CD4-positive, alpha-beta T cell (primary cell): ENCODE measurements at regions not wholly inside any gene's neighbourhood (a gene's known extent, or its start where the extent isn't known, plus 50 kb on each side); places are given as distances from the start of the nearest gene placed in this dataset.

Experiments
- ATAC-seq: fragments of 200-7000 bp; cut with Tn5 transposase; one replicate; pipeline ENCODE4 v1.10.0; 2022; ENCODE audit warnings: mild to moderate bottlenecking; ENCODE audit not compliant: poor library complexity
- CTCF ChIA-PET: fragments of 350-600 bp; sonication (Branson Sonifier 250); formaldehyde crosslinking; loops from one replicate; lab custom pipeline; 2021; ENCODE audit warnings: antibody characterized with exemption, inconsistent platforms; lab: Charles Lee
- POLR2A ChIA-PET: fragments of 350-600 bp; sonication (Branson Sonifier 250); formaldehyde crosslinking; loops from one replicate; lab custom pipeline; 2021; ENCODE audit warnings: antibody characterized with exemption, inconsistent platforms; lab: Charles Lee
- DNase-seq, 14 experiments: peaks; one replicate each; pipeline ENCODE4 v3.0.0-alpha.2; 2013 to 2020; ENCODE audit warnings: mixed read lengths in 2 of 14
- H3K27ac ChIP-seq, 2 donors: one replicate each; pipeline versions ENCODE4 v1.5.1 to v1.7.0; 2013; ENCODE audit warnings: low read length in 2 of 2, low read depth in 1 of 2, mild to moderate bottlenecking in 1 of 2
- H3K27me3 ChIP-seq, 2 experiments: 1 replicate in 1 of 2; 2 replicates in 1 of 2; pipeline versions ENCODE4 v1.6.1 to v1.7.0; 2013; ENCODE audit warnings: low read length in 2 of 2, control low read depth in 1 of 2, mild to moderate bottlenecking in 1 of 2, moderate library complexity in 1 of 2; ENCODE audit not compliant: insufficient read depth in 2 of 2, control insufficient read depth in 1 of 2
- H3K36me3 ChIP-seq: one replicate; pipeline ENCODE4 v1.6.1; 2013; ENCODE audit warnings: low read length, control low read depth; ENCODE audit not compliant: insufficient read depth
- H3K4me1 ChIP-seq: one replicate; pipeline ENCODE4 v1.6.1; 2013; ENCODE audit warnings: low read length, control low read depth; ENCODE audit not compliant: insufficient read depth
- H3K4me3 ChIP-seq: one replicate; pipeline ENCODE4 v1.5.1; 2013; ENCODE audit warnings: mild to moderate bottlenecking, low read length, moderate library complexity
- H3K9me3 ChIP-seq, 2 experiments: 1 replicate in 1 of 2; 2 replicates in 1 of 2; pipeline versions ENCODE4 v1.6.1 to v1.7.0; 2013; ENCODE audit warnings: low read length in 2 of 2, mild to moderate bottlenecking in 2 of 2, control low read depth in 1 of 2, moderate library complexity in 1 of 2; ENCODE audit not compliant: control insufficient read depth in 1 of 2, insufficient read depth in 1 of 2
- H3K27ac Mint-ChIP-seq: one replicate; pipeline ENCODE4 v1.8.0; 2020; ENCODE audit warnings: mixed read lengths
- H3K27me3 Mint-ChIP-seq: one replicate; pipeline ENCODE4 v1.8.0; 2021; ENCODE audit warnings: mixed read lengths
- H3K36me3 Mint-ChIP-seq: one replicate; pipeline ENCODE4 v1.8.0; 2021; ENCODE audit warnings: low read depth, mixed read lengths
- H3K4me1 Mint-ChIP-seq: one replicate; pipeline ENCODE4 v1.8.0; 2021; ENCODE audit warnings: low read depth, mixed read lengths
- H3K4me3 Mint-ChIP-seq: one replicate; pipeline ENCODE4 v1.8.0; 2020; ENCODE audit warnings: mild to moderate bottlenecking, mixed read lengths
- H3K9me3 Mint-ChIP-seq: one replicate; pipeline ENCODE4 v1.8.0; 2020; ENCODE audit warnings: mixed read lengths
- CTCF ChIP-seq: fragments of 200-600 bp; IDR thresholded peaks from one replicate; pipeline ENCODE4 v1.8.0; 2022; ENCODE audit warnings: antibody characterized with exemption, mild to moderate bottlenecking
- intact Hi-C, 2 experiments: fragments of 100-400 bp; cut with DNase I in 1 of 2; cut with micrococcal nuclease in 1 of 2; formaldehyde crosslinking; loops; one replicate each; pipeline versions ENCODE4 v1.15.1 to v1.9.0; 2023 to 2025; cut with DNase I, micrococcal nuclease

- ChIA-PET CTCF (no interaction called here), POLR2A (no interaction called here)
- H3K9me3 Mint-ChIP-seq, result peaks cover 5% of the 10 kb centered on the region
- Histone ChIP-seq H3K27ac (no peak overlapping the region), H3K4me3 (no peak overlapping the region), H3K4me1 (no peaks in the 10 kb centered on the region), H3K36me3 (no peaks in the 10 kb centered on the region), H3K9me3 (peaks cover 10 to 37% of the 10 kb centered on the region in 2 experiments), H3K27me3 (no peaks in the 10 kb centered on the region)
- H3K27me3 Mint-ChIP-seq, result peaks cover 42% of the 10 kb centered on the region
- DNase-seq, result no peak
- ATAC-seq, result no peak
- no peaks in the 10 kb centered on the region for H3K36me3 Mint-ChIP-seq
- intact Hi-C loops, result no loop called here
- H3K4me1 Mint-ChIP-seq, result no peaks in the 10 kb centered on the region
- H3K27ac Mint-ChIP-seq, result no peak overlapping the region
- no peak for TF ChIP-seq CTCF
- H3K4me3 Mint-ChIP-seq, result no peak overlapping the region
These were observed 157.2 kb upstream of the FOXF1 start for GRCh38 chr16:86353148-86353547.

- DNase-seq (no peak), ATAC-seq (no peak)
- Mint-ChIP-seq H3K4me1 (no peaks in the 10 kb centered on the region), H3K36me3 (no peaks in the 10 kb centered on the region), H3K9me3 (peaks cover 5% of the 10 kb centered on the region), H3K4me3 (no peak overlapping the region), H3K27me3 (peaks cover 50% of the 10 kb centered on the region), H3K27ac (no peak overlapping the region)
- CTCF ChIA-PET, result no interaction called here
- Histone ChIP-seq H3K27me3 (no peaks in the 10 kb centered on the region), H3K4me1 (no peaks in the 10 kb centered on the region), H3K9me3 (peaks cover 10 to 30% of the 10 kb centered on the region in 2 experiments), H3K27ac (no peak overlapping the region), H3K36me3 (no peaks in the 10 kb centered on the region), H3K4me3 (no peak overlapping the region)
- intact Hi-C loops, result no loop called here
- TF ChIP-seq CTCF, result no peak
- POLR2A ChIA-PET, result no interaction called here
These were observed 156.4 kb upstream of the FOXF1 start for GRCh38 chr16:86353948-86354347.

GRCh38 chr16:86354641-86355513 is 155.4 kb upstream of the FOXF1 start:
- no peak for TF ChIP-seq CTCF
- DNase-seq (no peak), ATAC-seq (no peak)
- no peaks in the 10 kb centered on the region for H3K36me3 ChIP-seq
- Mint-ChIP-seq H3K36me3 (no peaks in the 10 kb centered on the region), H3K27me3 (peaks cover 52% of the 10 kb centered on the region), H3K9me3 (peaks cover 5% of the 10 kb centered on the region), H3K4me3 (no peak overlapping the region), H3K27ac (no peak overlapping the region), H3K4me1 (no peaks in the 10 kb centered on the region)
- intact Hi-C loops, result no loop called here
- peaks cover 10 to 27% of the 10 kb centered on the region in 2 experiments for H3K9me3 ChIP-seq
- ChIA-PET CTCF (no interaction called here), POLR2A (no interaction called here)
- H3K4me1 ChIP-seq, result no peaks in the 10 kb centered on the region
- no peak overlapping the region for H3K27ac ChIP-seq
- no peak overlapping the region for H3K4me3 ChIP-seq
- H3K27me3 ChIP-seq, result no peaks in the 10 kb centered on the region
